ENCODE measurements at regions not wholly inside any gene's neighbourhood (a gene's known extent, or its start where the extent isn't known, plus 50 kb on each side); places are given as distances from the start of the nearest gene placed in this dataset.

DNA sequence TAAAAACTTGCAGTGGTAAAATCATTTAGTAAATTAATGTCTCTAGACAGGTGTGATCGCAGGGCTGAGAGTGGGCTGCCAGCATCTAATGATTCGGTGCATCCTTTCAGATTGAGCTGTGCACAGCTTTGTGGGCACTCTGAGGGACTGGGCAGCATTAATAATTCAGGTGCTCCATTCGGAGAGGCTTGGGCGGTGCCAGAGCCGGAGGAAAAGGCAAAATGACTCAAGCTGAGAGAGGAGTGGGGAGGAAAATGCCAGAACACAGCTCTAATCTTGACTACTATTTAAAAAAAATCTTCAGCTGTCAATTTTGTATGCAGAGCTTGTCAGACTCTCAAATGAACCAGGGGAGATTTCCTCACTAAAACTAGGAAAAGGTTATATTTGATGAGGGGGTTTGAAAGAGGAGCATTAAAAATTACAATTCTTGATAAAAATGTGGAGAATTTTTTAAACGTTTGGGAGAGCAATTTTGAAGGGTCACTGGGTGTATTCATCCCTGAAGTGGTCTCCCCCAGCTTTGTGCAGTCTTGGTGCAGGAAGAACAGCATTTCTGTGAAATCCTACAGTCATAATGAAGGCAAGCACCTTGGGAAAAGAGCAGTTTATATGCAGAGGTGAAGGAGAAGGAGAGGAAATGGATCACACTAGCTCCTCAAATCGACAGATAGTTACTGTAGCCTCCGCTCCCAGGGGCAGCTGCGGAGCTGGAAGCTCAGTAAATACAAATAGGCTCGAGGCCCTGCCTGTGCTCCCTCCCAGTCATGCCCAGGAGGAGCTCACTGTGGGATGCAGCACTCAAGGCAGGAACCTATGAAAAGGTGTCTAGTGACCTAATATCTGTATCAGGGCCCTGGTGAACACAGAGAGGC is 535.4 kb upstream of the RAB6C start:
- no peak for ATAC-seq (ENCODE audit: poor library complexity)
- Mint-ChIP-seq H3K27ac (no peak overlapping the region), H3K9me3 (no peaks in the 10 kb centered on the region), H3K27me3 (peaks cover 4% of the 10 kb centered on the region), H3K36me3 (ENCODE audit: low read depth) (no peaks in the 10 kb centered on the region), H3K4me3 (no peak overlapping the region), H3K4me1 (ENCODE audit: low read depth) (no peaks in the 10 kb centered on the region)
- CTCF ChIA-PET = no interaction called here
- H3K9me3 ChIP-seq (ENCODE audit: control insufficient read depth in 1 of 2, insufficient read depth in 1 of 2, low read length in 2 of 2) = peaks cover 0 to 8% of the 10 kb centered on the region in 2 experiments
- no peaks in the 10 kb centered on the region for H3K36me3 ChIP-seq (ENCODE audit: insufficient read depth, low read length)
- H3K27me3 ChIP-seq (ENCODE audit: control insufficient read depth in 1 of 2, insufficient read depth in 2 of 2, low read length in 2 of 2) = peaks cover 0 to 5% of the 10 kb centered on the region in 2 experiments
- no peak overlapping the region for H3K27ac ChIP-seq (ENCODE audit: low read depth in 1 of 2, low read length in 2 of 2)
- intact Hi-C loops (cut with DNase I, micrococcal nuclease) = no loop called here
- H3K4me1 ChIP-seq (ENCODE audit: insufficient read depth, low read length) = no peaks in the 10 kb centered on the region
- TF ChIP-seq, protein P1, sequence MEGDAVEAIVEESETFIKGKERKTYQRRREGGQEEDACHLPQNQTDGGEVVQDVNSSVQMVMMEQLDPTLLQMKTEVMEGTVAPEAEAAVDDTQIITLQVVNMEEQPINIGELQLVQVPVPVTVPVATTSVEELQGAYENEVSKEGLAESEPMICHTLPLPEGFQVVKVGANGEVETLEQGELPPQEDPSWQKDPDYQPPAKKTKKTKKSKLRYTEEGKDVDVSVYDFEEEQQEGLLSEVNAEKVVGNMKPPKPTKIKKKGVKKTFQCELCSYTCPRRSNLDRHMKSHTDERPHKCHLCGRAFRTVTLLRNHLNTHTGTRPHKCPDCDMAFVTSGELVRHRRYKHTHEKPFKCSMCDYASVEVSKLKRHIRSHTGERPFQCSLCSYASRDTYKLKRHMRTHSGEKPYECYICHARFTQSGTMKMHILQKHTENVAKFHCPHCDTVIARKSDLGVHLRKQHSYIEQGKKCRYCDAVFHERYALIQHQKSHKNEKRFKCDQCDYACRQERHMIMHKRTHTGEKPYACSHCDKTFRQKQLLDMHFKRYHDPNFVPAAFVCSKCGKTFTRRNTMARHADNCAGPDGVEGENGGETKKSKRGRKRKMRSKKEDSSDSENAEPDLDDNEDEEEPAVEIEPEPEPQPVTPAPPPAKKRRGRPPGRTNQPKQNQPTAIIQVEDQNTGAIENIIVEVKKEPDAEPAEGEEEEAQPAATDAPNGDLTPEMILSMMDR (IDR thresholded peaks at IDR 0.05) = no peak
- DNase-seq = no peak
- POLR2A ChIA-PET = no interaction called here
- no peak overlapping the region for H3K4me3 ChIP-seq (ENCODE audit: low read length)

DNA sequence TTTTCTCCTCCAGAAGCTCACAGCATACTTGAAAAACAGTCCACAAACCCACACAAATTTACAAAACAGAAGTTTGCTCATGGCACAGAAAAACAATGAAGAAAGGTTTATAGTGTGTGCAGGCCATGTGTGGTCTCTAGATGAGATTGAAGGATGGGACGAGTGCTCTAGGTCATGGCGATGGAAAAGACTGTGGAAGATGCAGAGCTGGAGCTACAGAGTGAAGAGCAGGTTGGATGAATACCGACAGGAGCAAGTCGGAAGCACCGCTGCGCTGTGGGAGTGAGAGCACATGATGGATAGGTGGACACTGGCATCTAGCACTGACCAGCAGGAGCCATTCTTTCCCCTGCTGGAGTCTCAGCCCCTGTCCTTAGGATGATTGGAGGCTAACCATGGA is 534.7 kb upstream of the RAB6C start:
- DNase-seq (no peak), ATAC-seq (ENCODE audit: poor library complexity) (no peak)
- Mint-ChIP-seq H3K27ac (no peak overlapping the region), H3K36me3 (ENCODE audit: low read depth) (no peaks in the 10 kb centered on the region), H3K27me3 (peaks cover 4% of the 10 kb centered on the region), H3K4me3 (no peak overlapping the region), H3K9me3 (no peaks in the 10 kb centered on the region), H3K4me1 (ENCODE audit: low read depth) (no peaks in the 10 kb centered on the region)
- TF ChIP-seq, protein P1 (IDR thresholded peaks at IDR 0.05) = no peak
- no peaks in the 10 kb centered on the region for H3K36me3 ChIP-seq (ENCODE audit: insufficient read depth, low read length)
- no peak overlapping the region for H3K4me3 ChIP-seq (ENCODE audit: low read length)
- ChIA-PET CTCF (no interaction called here), POLR2A (no interaction called here)
- peaks cover 0 to 5% of the 10 kb centered on the region in 2 experiments for H3K27me3 ChIP-seq (ENCODE audit: control insufficient read depth in 1 of 2, insufficient read depth in 2 of 2, low read length in 2 of 2)
- peaks cover 0 to 5% of the 10 kb centered on the region in 2 experiments for H3K9me3 ChIP-seq (ENCODE audit: control insufficient read depth in 1 of 2, insufficient read depth in 1 of 2, low read length in 2 of 2)
- intact Hi-C loops (cut with DNase I, micrococcal nuclease) = no loop called here
- no peaks in the 10 kb centered on the region for H3K4me1 ChIP-seq (ENCODE audit: insufficient read depth, low read length)
- no peak overlapping the region for H3K27ac ChIP-seq (ENCODE audit: low read depth in 1 of 2, low read length in 2 of 2)

DNA sequence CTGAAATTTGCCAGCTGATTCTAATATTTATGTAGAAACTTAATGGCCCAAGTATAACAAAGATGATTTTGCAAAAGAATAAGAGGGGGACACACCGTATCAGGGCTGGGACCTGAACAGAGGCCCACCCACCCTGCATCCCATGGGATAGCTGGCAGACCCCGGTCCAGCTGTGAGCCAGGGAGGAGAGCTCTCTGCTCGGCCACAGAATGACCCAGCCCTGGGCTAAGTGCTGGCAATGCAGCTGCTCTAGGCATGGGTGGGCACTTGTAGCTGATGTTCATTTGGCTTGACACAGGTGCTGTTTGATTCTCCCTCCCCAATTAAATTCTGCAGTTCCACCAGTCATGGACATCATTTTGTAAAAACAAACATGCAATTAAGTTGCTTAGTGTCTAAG is 522.8 kb upstream of the RAB6C start:
- Histone ChIP-seq H3K9me3 (ENCODE audit: control insufficient read depth in 1 of 2, insufficient read depth in 1 of 2, low read length in 2 of 2) (peaks cover 0 to 18% of the 10 kb centered on the region in 2 experiments), H3K4me3 (ENCODE audit: low read length) (no peak overlapping the region), H3K4me1 (ENCODE audit: insufficient read depth, low read length) (no peaks in the 10 kb centered on the region), H3K36me3 (ENCODE audit: insufficient read depth, low read length) (no peaks in the 10 kb centered on the region), H3K27me3 (ENCODE audit: control insufficient read depth in 1 of 2, insufficient read depth in 2 of 2, low read length in 2 of 2) (no peaks in the 10 kb centered on the region), H3K27ac (ENCODE audit: low read depth in 1 of 2, low read length in 2 of 2) (no peak overlapping the region)
- intact Hi-C loops (cut with DNase I, micrococcal nuclease) = no loop called here
- no peaks in the 10 kb centered on the region for H3K27me3 Mint-ChIP-seq
- POLR2A ChIA-PET = no interaction called here
- no peak overlapping the region for H3K4me3 Mint-ChIP-seq
- H3K27ac Mint-ChIP-seq = no peak overlapping the region
- CTCF ChIA-PET = no interaction called here
- no peak for DNase-seq
- no peak for ATAC-seq (ENCODE audit: poor library complexity)
- no peaks in the 10 kb centered on the region for H3K9me3 Mint-ChIP-seq
- H3K4me1 Mint-ChIP-seq (ENCODE audit: low read depth) = no peaks in the 10 kb centered on the region
- H3K36me3 Mint-ChIP-seq (ENCODE audit: low read depth) = no peaks in the 10 kb centered on the region
- TF ChIP-seq, protein P1 (IDR thresholded peaks at IDR 0.05) = no peak

All from CD4-positive, alpha-beta T cell (primary cell).